NT2/D1 (cell line): ENCODE measurements at regions not wholly inside any gene's neighbourhood (a gene's known extent, or its start where the extent isn't known, plus 50 kb on each side); places are given as distances from the start of the nearest gene placed in this dataset.

Source experiments
- SUZ12 ChIP-seq: IDR thresholded peaks from 2 replicates; pipeline ENCODE4 v1.6.1; 2011; ENCODE audit not compliant: insufficient read length, insufficient read depth; ENCODE audit errors: extremely low read depth
- YY1 ChIP-seq: IDR thresholded peaks from 2 replicates; pipeline ENCODE4 v1.6.1; 2011; ENCODE audit not compliant: insufficient read length, insufficient read depth
- ZNF274 ChIP-seq: IDR thresholded peaks from 2 replicates; pipeline ENCODE4 v1.6.1; 2011; ENCODE audit warnings: mild to moderate bottlenecking, low read depth, low read length

GRCh38 chr13:107322228-107322627 is 754.3 kb upstream of the ARGLU1 start:
- TF ChIP-seq YY1 (no peak), ZNF274 (no peak), SUZ12 (no peak)
